Natural killer cell (primary cell): ENCODE measurements at regions not wholly inside any gene's neighbourhood (a gene's known extent, or its start where the extent isn't known, plus 50 kb on each side); places are given as distances from the start of the nearest gene placed in this dataset.

ENCODE experiments used
- ATAC-seq, 3 donors: fragments of 150-1000 bp in 2 of 3; fragments of 200-7000 bp in 1 of 3; cut with Tn5 transposase; 1 replicate in 1 of 3; 2 replicates in 2 of 3; pipeline ENCODE4 v1.10.0; 2021; ENCODE audit warnings: mild to moderate bottlenecking in 2 of 3, moderate library complexity in 2 of 3
- DNase-seq, 2 donors: peaks; one replicate each; pipeline versions ENCODE4 v3.0.0 to v3.0.0-alpha.2; 2013 to 2021; ENCODE audit warnings: mixed read lengths in 1 of 2
- H3K27ac ChIP-seq: one replicate; pipeline ENCODE4 v1.5.1; 2013; ENCODE audit warnings: mild to moderate bottlenecking, low read length
- H3K27me3 ChIP-seq: one replicate; pipeline ENCODE4 v1.6.1; 2013; ENCODE audit warnings: low read length; ENCODE audit not compliant: control insufficient read depth, insufficient read depth
- H3K36me3 ChIP-seq: one replicate; pipeline ENCODE4 v1.6.1; 2013; ENCODE audit warnings: low read length; ENCODE audit not compliant: control insufficient read depth, insufficient read depth
- H3K4me1 ChIP-seq: one replicate; pipeline ENCODE4 v1.6.1; 2013; ENCODE audit warnings: low read length; ENCODE audit not compliant: control insufficient read depth, insufficient read depth
- H3K4me3 ChIP-seq: one replicate; pipeline ENCODE4 v1.5.1; 2013; ENCODE audit warnings: low read length
- H3K9me3 ChIP-seq: one replicate; pipeline ENCODE4 v1.6.1; 2013; ENCODE audit warnings: low read length; ENCODE audit not compliant: control insufficient read depth, insufficient read depth
- H3K27ac Mint-ChIP-seq, 2 donors: one replicate each; pipeline ENCODE4 v1.8.0; 2022; ENCODE audit warnings: mild to moderate bottlenecking in 2 of 2, mixed read lengths in 2 of 2, moderate library complexity in 1 of 2
- H3K27me3 Mint-ChIP-seq, 2 donors: one replicate each; pipeline ENCODE4 v1.8.0; 2022; ENCODE audit warnings: low read depth in 2 of 2, mixed read lengths in 2 of 2
- H3K36me3 Mint-ChIP-seq: one replicate; pipeline ENCODE4 v1.8.0; 2022; ENCODE audit warnings: mixed read lengths
- H3K4me1 Mint-ChIP-seq, 2 donors: one replicate each; pipeline ENCODE4 v1.8.0; 2022; ENCODE audit warnings: mixed read lengths in 2 of 2
- H3K4me3 Mint-ChIP-seq: one replicate; pipeline ENCODE4 v1.8.0; 2022; ENCODE audit warnings: mild to moderate bottlenecking, moderate library complexity, mixed read lengths
- H3K9me3 Mint-ChIP-seq, 2 donors: one replicate each; pipeline ENCODE4 v1.8.0; 2022; ENCODE audit warnings: mixed read lengths in 2 of 2
- WGBS: methylation state at CpG from one replicate; pipeline ENCODE4 v1.1.7; 2013; ENCODE audit warnings: missing lambda C conversion rate; ENCODE audit not compliant: insufficient coverage; 5-methylcytosine and 5-hydroxymethylcytosine counted together
- intact Hi-C: fragments of 100-400 bp; cut with micrococcal nuclease; formaldehyde crosslinking; loops from one replicate; pipeline ENCODE4 v1.14.2; 2022
- TF ChIP-seq, protein P1 (sequence below): fragments of 200-600 bp; IDR thresholded peaks from one replicate; pipeline ENCODE4 v1.8.0; 2022; ENCODE audit warnings: antibody characterized with exemption

DNA sequence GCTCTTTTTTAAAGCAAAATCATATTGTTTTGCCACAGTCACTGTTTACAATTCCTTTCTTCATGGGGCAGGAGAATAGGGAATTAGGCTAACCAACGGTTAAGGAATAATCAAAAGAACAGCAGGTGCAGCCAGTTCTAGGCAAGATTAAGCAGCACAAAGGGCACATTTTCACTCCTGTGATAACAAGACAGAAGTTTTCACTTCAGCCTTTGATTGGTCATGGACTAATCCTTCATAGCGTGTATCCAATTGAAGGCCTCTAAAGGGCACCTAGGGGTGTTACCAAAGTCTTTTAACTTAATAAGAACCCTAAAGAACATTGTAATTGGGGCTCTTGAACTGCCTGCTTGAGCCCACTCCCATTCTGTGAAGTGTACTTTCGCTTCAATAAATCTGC, 206.9 kb upstream of the AMIGO2 start:
- no peak for DNase-seq
- no peak overlapping the region for H3K27ac ChIP-seq
- no peaks in the 10 kb centered on the region for H3K9me3 ChIP-seq
- no peaks in the 10 kb centered on the region for H3K36me3 ChIP-seq
- H3K27me3 ChIP-seq = no peaks in the 10 kb centered on the region
- H3K9me3 Mint-ChIP-seq = no peaks in the 10 kb centered on the region
- H3K27me3 Mint-ChIP-seq = no peaks in the 10 kb centered on the region
- no peaks in the 10 kb centered on the region for H3K4me1 ChIP-seq
- H3K27ac Mint-ChIP-seq = no peak overlapping the region
- TF ChIP-seq, protein P1, sequence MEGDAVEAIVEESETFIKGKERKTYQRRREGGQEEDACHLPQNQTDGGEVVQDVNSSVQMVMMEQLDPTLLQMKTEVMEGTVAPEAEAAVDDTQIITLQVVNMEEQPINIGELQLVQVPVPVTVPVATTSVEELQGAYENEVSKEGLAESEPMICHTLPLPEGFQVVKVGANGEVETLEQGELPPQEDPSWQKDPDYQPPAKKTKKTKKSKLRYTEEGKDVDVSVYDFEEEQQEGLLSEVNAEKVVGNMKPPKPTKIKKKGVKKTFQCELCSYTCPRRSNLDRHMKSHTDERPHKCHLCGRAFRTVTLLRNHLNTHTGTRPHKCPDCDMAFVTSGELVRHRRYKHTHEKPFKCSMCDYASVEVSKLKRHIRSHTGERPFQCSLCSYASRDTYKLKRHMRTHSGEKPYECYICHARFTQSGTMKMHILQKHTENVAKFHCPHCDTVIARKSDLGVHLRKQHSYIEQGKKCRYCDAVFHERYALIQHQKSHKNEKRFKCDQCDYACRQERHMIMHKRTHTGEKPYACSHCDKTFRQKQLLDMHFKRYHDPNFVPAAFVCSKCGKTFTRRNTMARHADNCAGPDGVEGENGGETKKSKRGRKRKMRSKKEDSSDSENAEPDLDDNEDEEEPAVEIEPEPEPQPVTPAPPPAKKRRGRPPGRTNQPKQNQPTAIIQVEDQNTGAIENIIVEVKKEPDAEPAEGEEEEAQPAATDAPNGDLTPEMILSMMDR = no peak
- WGBS = 100% methylated on average over 3 of the region's 3 CpGs
- no peaks in the 10 kb centered on the region for H3K4me1 Mint-ChIP-seq
- intact Hi-C loops = no loop called here
- no peak for ATAC-seq
- H3K4me3 Mint-ChIP-seq = no peak overlapping the region
- H3K4me3 ChIP-seq = no peak overlapping the region
- no peaks in the 10 kb centered on the region for H3K36me3 Mint-ChIP-seq
